Suppressor macrophage treated with lipopolysaccharide for 4 hours (primary cell): ENCODE measurements at regions not wholly inside any gene's neighbourhood (a gene's known extent, or its start where the extent isn't known, plus 50 kb on each side); places are given as distances from the start of the nearest gene placed in this dataset.

Source experiments
- DNase-seq: peaks from one replicate; pipeline ENCODE4 v3.0.0-alpha.2; 2020

- no peak for DNase-seq
Measured at GRCh38 chr6:87995461-87995860, 52.2 kb upstream of the SPACA1 start.

DNA sequence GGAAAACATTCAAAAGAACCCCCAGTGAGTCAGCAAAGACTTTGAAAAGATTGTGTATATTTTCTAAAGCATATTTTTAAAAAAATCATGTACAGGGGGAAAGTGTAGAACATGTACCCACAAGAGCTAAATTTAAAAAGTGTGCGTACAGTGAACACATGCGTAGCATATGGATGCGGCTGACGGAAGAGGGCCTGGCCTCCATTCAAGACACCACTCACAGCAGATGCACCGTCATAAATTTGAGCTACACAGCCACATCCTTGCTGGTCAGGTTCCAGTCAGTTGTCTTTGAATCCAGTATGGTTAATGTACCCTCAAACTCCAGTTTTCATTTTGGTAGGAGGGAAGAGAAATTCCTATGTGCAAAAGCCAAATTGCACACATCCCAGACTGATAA lies 54.3 kb upstream of the SPACA1 start:
- DNase-seq = no peak

- no peak for DNase-seq
Measured at GRCh38 chr6:87990871-87991270, 56.8 kb upstream of the SPACA1 start.

DNA sequence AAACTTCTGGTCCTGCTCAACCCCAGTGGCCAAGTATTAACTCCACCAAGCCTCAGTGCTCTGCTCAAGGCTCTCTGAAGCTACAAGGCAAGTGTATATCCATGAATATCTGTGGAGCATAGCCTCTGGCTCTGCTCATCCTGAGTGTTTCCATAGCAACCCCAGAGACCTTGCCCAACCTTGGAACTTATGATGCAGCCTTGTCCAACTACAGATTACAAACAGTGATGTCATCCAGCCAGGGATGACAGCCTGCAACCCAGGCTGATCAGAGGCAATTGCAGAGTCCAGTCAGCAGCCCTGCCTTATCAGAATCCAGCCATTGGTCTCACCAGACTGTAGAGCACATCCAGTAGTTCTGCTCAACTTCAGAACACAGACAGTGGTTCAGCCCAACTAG lies 65.5 kb upstream of the SPACA1 start:
- no peak for DNase-seq

GRCh38 chr6:87979737-87980136 lies 67.9 kb upstream of the SPACA1 start:
- DNase-seq = no peak

DNA sequence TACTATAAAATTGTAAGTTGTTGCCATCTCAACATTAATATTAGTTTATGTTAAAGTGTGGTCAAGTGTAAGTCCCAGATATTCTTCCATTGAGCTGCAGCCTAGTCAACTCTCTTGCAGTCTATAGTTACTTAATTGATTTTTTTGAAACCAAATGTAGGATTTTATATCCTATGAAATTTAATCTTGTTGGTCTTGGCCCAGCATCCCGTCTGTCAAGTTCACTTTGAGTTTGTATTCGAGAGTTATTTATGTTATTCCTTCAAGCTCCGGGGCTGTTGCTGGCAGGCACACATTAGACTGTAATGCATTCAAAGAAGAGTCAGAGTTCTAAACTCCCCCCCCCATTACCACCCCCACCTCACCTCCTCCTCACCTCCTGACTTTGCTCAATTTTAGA lies 71.0 kb upstream of the SPACA1 start:
- DNase-seq = no peak

DNA sequence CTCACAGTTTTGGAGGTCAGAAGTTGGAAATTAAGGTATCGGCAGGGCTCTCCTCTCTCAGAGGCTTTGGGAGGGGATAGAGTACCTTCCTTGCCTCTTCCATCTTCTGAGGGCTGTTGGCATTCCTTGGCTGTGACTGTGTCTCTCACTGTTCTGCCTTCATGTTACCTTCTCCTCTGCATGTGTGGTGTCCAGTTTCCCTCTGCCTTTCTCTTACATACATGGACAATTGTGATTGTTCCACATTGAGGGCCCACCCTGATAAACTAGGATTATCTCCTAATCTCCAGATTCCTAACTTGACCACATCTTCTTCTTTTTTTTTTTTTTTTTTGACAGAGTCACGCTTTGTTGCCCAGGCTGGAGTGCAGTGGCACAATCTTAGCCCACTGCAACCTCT lies 72.1 kb upstream of the SPACA1 start:
- DNase-seq = no peak

DNA sequence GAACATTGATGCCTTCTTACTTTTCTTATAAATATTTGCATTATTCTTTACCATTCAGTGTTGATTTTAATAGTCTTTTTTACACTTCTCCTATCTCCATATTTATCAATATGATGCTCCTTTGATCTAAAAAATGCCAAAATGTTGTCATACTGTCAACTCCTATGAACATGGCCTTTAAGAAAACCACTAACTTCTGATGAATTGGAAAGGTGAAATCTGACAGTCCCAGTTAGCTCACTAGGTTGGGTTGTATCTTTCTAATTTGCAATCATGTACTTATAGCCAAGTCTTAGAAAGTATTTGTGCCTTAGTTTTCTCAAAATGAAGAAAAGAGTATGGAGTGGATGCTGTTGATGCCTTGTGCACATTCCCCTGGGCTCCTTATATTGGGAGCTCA lies 75.4 kb upstream of the SPACA1 start:
- DNase-seq = no peak

GRCh38 chr6:87971605-87972262 lies 75.9 kb upstream of the SPACA1 start:
- no peak for DNase-seq

GRCh38 chr6:87968435-87969278 lies 79.0 kb upstream of the SPACA1 start:
- no peak for DNase-seq

DNA sequence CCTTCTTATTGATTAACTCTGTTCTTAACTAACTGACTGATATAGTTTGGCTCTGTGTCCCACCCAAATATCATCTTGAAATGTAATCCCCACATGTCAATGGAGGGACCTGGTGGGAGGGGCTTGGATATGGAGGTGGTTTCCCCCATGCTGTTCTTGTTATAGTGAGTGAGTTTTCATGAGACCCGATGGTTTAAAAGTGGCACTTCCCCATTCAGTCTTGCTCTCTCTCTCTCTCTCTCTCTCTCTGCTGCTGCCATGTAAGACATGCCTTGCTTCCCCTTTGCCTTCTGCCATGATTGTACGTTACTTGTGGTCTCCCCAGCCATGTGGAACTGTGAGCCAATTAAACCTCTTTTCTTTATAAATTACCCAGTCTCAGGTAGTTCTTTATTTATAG lies 81.8 kb upstream of the SPACA1 start:
- no peak for DNase-seq

GRCh38 chr6:87959083-87959482 lies 88.6 kb upstream of the SPACA1 start:
- no peak for DNase-seq

GRCh38 chr6:87951751-87952150 lies 95.9 kb upstream of the SPACA1 start:
- DNase-seq = no peak

DNA sequence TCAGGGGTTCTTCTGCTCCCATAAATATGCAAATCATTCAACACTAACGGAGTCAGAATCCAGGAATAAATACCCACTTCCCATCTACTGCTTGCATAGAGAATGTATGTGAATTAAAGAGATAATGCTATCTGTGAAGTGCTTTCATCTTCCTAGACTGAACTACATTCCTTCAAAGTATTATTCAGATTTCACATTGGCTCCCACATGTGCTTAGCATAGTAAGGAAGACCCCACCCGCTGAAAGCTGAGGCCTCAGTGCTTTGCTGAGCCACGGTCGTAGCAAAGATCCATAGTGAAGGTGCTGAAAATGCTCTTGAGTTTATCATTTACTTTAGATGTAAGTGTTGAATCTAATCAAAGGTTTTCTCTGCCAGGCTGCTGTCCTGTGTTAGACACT lies 97.0 kb upstream of the SPACA1 start:
- no peak for DNase-seq

GRCh38 chr6:87949194-87949593 lies 98.4 kb upstream of the SPACA1 start:
- no peak for DNase-seq

GRCh38 chr6:87946669-87947068 lies 101.0 kb upstream of the SPACA1 start:
- DNase-seq = no peak

DNA sequence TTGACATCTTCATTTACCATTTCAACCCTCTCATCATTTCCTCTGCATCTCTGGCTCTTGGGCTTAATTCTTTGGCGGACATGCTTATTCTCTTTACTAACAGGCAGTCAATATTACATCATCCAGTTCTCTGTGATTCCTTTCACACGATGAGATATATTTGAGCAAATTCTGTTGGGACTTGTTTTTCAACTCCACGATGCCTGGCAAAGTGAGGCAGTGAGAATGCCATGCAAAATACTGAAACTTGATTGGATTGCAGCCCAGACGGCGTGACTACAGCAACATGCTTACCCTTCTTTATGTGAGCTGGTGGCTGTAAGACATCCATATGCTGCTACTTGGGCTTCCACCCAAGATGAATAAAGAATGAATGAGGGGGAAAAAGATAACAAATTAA lies 101.7 kb upstream of the SPACA1 start:
- DNase-seq = no peak

- DNase-seq = no peak
Measured at GRCh38 chr6:87945181-87945580, 102.5 kb upstream of the SPACA1 start.

DNA sequence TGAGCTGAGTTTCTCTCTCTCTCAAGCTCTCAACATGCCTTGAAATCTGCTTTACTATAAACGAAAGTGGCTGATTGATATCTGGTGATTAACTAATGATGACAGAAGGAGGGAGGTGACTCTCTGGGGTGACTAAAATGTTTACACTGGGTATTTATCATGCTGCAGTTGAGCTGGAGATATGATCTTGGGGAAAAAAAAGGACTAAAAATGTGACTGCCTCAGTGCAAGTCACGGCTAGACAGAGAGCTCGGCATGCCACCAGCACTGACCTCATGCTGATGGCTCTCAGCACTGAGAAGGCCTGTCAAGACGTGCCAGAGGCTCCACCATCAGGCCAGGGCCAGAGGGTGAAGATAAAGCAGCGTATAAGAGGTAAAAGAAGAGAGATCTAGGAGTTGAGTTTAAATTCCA lies 103.1 kb upstream of the SPACA1 start:
- DNase-seq = no peak

- DNase-seq = no peak
Measured at GRCh38 chr6:87943191-87943590, 104.5 kb upstream of the SPACA1 start.

DNA sequence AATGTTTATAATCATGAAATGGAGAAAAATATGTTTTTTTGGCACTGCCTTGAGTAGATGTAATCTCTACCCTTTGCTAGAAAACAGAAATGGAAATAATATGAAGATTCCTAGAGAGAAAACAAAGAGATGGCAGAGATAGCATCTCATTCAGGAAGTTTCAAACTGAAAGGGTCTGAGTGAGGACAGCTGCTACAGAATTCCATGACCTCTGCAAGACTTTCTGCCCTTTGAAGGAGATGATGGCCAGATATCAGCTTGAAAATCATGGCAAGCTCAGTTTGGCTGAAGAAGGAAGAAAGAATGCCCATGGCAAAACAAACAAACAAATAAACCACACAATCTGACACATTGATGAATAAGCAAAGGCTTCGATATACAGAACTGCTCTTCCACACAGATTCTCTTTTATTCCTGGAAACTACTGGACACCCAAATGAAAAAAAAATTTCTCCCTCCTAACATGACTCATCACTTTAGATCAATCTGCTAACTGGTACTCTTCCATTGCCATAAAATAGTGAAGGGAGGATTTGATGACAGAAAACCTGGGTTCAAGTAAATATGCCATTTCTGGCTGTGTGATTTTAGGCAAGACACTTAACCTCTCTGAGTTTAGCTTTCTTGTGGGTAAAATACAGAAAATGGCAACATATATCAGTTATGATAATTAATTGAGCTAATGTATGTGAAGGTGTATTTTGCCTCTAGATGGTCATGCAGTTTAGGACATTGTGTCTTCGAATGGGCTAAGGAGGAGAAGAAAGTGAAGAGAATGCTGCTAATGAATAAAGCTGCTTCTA lies 105.9 kb upstream of the SPACA1 start:
- no peak for DNase-seq

DNA sequence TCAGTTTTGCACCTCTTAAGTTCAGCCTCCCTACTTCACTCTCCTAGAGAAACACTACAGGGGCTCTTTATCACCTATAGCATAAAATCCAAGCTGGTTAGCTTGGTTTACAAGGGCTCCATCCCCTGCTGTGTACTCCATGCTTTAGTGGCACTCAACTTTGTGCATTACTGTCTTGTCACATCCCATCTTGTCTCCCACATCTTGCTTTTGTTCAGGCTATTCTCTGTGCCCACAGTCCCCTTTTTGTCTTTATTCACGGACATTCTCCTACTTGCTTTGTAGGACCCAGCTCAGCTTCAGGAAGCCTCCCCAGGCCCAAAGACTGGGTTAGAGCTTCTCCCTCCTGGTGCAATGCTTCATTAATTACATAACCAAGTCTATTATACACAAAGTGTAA lies 107.9 kb upstream of the SPACA1 start:
- no peak for DNase-seq

- DNase-seq = no peak
Measured at GRCh38 chr6:87938287-87938686, 109.4 kb upstream of the SPACA1 start.

- no peak for DNase-seq
Measured at GRCh38 chr6:87936065-87936464, 111.6 kb upstream of the SPACA1 start.
